Activated B cell treated with CpG ODN at 0.5 μM for 24 hours (primary cell): ENCODE measurements at regions not wholly inside any gene's neighbourhood (a gene's known extent, or its start where the extent isn't known, plus 50 kb on each side); places are given as distances from the start of the nearest gene placed in this dataset.

Experiments used
- ATAC-seq: fragments of 200-7000 bp; cut with Tn5 transposase; one replicate; pipeline ENCODE4 v1.10.0; 2021; ENCODE audit warnings: low read depth, mild to moderate bottlenecking, moderate library complexity
- CTCF ChIA-PET: fragments of 350-600 bp; sonication (Branson Sonifier 250); formaldehyde crosslinking; loops from one replicate; lab custom pipeline; 2021; ENCODE audit warnings: antibody characterized with exemption; lab: Charles Lee
- POLR2A ChIA-PET: fragments of 350-600 bp; sonication (Branson Sonifier 250); formaldehyde crosslinking; loops from one replicate; lab custom pipeline; 2021; ENCODE audit warnings: antibody characterized with exemption; lab: Charles Lee
- DNase-seq: peaks from one replicate; pipeline ENCODE4 v3.0.0; 2022
- H3K27ac Mint-ChIP-seq: one replicate; pipeline ENCODE4 v1.8.0; 2020; ENCODE audit warnings: mixed read lengths
- H3K27me3 Mint-ChIP-seq: one replicate; pipeline ENCODE4 v1.8.0; 2021; ENCODE audit warnings: mixed read lengths
- H3K36me3 Mint-ChIP-seq: one replicate; pipeline ENCODE4 v1.8.0; 2021; ENCODE audit warnings: low read depth, mixed read lengths
- H3K4me1 Mint-ChIP-seq: one replicate; pipeline ENCODE4 v1.8.0; 2021; ENCODE audit warnings: mixed read lengths
- H3K4me3 Mint-ChIP-seq: one replicate; pipeline ENCODE4 v1.8.0; 2020; ENCODE audit warnings: mild to moderate bottlenecking, mixed read lengths
- H3K9me3 Mint-ChIP-seq: one replicate; pipeline ENCODE4 v1.8.0; 2020; ENCODE audit warnings: mixed read lengths
- intact Hi-C: fragments of 100-400 bp; cut with micrococcal nuclease; formaldehyde crosslinking; loops from one replicate; pipeline ENCODE4 v1.15.1; 2024
- TF ChIP-seq, protein P1 (sequence below): fragments of 200-600 bp; IDR thresholded peaks from one replicate; pipeline ENCODE4 v1.8.0; 2022; ENCODE audit warnings: antibody characterized with exemption, mild to moderate bottlenecking

DNA sequence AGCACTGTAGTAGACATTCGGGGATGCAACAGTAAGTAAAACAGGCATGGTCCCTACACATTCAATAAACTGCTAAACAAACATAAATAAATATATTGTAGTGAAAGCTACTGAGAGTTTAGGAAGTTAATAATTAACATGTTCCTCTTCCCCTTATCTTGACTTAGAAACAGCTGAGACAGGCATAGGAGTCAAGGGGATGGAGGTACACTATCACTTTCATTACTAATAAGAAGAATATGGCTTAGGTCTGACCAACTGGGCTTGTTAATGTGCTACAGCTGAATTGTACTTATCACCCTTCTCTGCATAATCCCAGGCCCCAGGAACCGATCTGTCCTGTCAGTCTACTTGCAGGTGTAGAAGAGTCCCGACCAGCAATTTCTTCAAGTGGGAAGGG is 116.3 kb upstream of the DAZL start:
- ChIA-PET POLR2A (no interaction called here), CTCF (interaction anchor here (0.9 kb wide), 1 partner anchor 99 kb away, joined by 3 read pairs; no protein-coding TSS in a partner anchor)
- TF ChIP-seq, protein P1, sequence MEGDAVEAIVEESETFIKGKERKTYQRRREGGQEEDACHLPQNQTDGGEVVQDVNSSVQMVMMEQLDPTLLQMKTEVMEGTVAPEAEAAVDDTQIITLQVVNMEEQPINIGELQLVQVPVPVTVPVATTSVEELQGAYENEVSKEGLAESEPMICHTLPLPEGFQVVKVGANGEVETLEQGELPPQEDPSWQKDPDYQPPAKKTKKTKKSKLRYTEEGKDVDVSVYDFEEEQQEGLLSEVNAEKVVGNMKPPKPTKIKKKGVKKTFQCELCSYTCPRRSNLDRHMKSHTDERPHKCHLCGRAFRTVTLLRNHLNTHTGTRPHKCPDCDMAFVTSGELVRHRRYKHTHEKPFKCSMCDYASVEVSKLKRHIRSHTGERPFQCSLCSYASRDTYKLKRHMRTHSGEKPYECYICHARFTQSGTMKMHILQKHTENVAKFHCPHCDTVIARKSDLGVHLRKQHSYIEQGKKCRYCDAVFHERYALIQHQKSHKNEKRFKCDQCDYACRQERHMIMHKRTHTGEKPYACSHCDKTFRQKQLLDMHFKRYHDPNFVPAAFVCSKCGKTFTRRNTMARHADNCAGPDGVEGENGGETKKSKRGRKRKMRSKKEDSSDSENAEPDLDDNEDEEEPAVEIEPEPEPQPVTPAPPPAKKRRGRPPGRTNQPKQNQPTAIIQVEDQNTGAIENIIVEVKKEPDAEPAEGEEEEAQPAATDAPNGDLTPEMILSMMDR = no peak
- Mint-ChIP-seq H3K27me3 (peaks cover 3% of the 10 kb centered on the region), H3K4me1 (no peaks in the 10 kb centered on the region), H3K36me3 (no peaks in the 10 kb centered on the region), H3K9me3 (peaks cover 9% of the 10 kb centered on the region), H3K27ac (no peak overlapping the region), H3K4me3 (no peak overlapping the region)
- ATAC-seq (no peak), DNase-seq (no peak)
- intact Hi-C loops = no loop called here

DNA sequence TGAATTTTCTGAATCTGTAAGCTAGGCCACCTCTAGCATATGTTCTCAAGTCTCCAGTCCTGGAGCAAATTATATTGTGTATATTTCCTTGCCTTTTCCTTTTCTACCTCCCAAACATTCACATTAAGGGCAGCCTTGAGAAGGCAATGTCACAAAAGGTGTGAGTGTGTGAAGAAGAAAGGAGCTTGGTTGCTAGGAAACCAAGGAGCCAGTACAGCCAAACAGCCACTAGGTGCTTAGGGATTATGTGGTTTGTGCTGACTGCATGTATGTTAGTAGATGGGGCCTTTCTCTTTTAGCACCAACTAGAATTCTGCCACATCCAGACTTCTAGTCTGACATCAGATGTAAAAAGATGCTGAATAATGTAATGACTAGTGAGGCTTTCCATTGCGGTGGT is 118.8 kb upstream of the DAZL start:
- intact Hi-C loops = no loop called here
- Mint-ChIP-seq H3K4me1 (no peaks in the 10 kb centered on the region), H3K9me3 (peaks cover 11% of the 10 kb centered on the region), H3K27ac (no peak overlapping the region), H3K27me3 (peaks cover 3% of the 10 kb centered on the region), H3K36me3 (no peaks in the 10 kb centered on the region), H3K4me3 (no peak overlapping the region)
- TF ChIP-seq, protein P1 = no peak
- ChIA-PET POLR2A (no interaction called here), CTCF (interaction anchor here (1.0 kb wide), 1 partner anchor 122 kb away, joined by 3 read pairs; no protein-coding TSS in a partner anchor)
- no peak for ATAC-seq
- no peak for DNase-seq

DNA sequence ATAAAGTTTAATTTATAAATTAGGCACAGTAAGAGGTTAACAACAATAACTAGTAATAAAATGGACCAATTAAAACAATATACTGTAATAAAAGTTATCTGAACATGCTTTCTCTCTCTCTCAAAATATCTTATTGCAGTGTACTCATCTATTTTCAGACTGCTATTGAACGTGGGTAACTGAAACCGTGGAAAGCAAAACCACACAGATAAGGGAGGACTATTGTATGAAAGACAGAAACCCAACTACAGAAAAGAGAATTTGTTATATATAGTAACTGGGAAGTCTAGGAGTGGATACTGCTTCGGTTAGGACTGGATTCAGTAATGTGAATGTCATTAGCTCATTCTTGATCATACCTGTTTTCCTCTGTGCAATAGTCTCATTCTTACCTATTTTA is 119.3 kb upstream of the DAZL start:
- DNase-seq (no peak), ATAC-seq (no peak)
- ChIA-PET POLR2A (no interaction called here), CTCF (interaction anchor here (1.0 kb wide), 1 partner anchor 123 kb away, joined by 3 read pairs; no protein-coding TSS in a partner anchor)
- Mint-ChIP-seq H3K27ac (no peak overlapping the region), H3K4me1 (no peaks in the 10 kb centered on the region), H3K27me3 (peaks cover 3% of the 10 kb centered on the region), H3K4me3 (no peak overlapping the region), H3K36me3 (no peaks in the 10 kb centered on the region), H3K9me3 (peaks cover 11% of the 10 kb centered on the region)
- TF ChIP-seq, protein P1 = no peak
- intact Hi-C loops = no loop called here

DNA sequence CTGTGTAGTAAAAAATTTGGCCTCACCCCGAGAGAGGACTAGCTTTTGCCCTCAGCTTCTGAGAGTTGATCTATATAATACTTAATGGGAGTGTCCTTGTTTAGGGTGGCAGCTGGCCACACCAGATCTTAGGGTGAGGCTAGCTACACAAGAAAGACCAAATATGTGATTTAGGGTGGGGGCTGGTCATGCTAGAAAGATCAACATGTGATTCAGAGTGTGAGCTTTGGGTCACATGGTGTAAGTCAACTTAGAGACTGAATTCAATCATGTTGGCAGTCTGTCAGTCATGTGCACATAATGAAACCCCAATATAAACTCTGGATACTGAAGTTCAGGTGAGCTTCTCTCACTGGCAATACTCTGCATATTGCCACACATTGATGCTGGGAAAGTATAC is 120.7 kb upstream of the DAZL start:
- no peak overlapping the region for H3K4me3 Mint-ChIP-seq
- ChIA-PET POLR2A (interaction anchor here (0.6 kb wide), 2 partner anchors 199 to 454 kb away, joined by 3 read pairs; no protein-coding TSS in a partner anchor), CTCF (no interaction called here)
- H3K9me3 Mint-ChIP-seq = peaks cover 11% of the 10 kb centered on the region
- intact Hi-C loops = no loop called here
- TF ChIP-seq, protein P1 = no peak
- H3K27ac Mint-ChIP-seq = no peak overlapping the region
- no peaks in the 10 kb centered on the region for H3K36me3 Mint-ChIP-seq
- no peaks in the 10 kb centered on the region for H3K27me3 Mint-ChIP-seq
- no peaks in the 10 kb centered on the region for H3K4me1 Mint-ChIP-seq
- no peak for DNase-seq
- no peak for ATAC-seq

DNA sequence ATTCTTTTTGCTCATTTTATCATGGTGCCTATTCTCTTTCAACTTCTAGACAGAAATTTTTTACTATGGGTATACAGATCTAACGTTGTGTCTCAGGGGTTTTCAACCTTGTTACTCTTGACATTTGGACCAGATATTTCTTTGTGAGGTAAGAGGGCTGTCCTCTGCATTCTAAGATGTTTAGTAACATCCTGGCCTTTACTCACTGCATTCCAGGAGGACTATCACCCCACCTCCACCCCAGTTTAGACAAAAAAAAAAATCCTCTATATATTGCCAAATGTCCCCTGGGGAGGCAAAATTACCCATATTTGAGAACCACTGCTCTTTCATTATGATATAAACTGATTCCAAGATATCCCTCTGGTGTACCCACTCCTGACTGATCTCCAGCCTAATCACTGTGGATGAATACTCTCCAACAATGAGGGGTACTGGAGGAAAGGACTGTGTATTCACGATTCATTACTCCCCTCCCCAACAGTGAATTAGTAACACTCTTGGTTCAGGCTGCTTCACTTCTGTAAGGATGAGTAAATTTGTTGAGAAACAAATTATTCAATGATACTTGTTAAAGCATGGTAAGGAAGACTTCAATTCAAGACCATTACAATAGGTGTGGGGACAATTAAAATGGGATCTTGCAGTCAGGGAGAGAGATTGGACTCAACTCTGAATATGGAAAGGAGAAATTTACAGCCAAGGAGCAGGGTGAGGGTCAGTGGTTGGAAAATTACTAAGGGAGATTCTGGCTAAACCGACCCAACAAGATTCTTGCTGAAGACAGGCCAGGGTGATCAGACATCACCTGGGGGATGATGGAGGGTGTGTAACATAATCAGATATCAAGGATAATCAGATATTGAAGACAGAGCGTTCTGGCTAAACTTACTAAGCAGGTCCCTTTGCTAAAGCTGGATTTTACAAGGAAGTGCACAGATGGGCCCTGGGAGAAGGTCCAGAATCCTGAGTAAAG is 123.8 kb upstream of the DAZL start:
- POLR2A ChIA-PET = no interaction called here
- Mint-ChIP-seq H3K4me3 (no peak overlapping the region), H3K27ac (no peak overlapping the region), H3K27me3 (no peaks in the 10 kb centered on the region), H3K36me3 (peaks cover 8% of the 10 kb centered on the region), H3K4me1 (no peaks in the 10 kb centered on the region), H3K9me3 (peaks cover 31% of the 10 kb centered on the region)
- no peak for ATAC-seq
- intact Hi-C loops = no loop called here
- CTCF ChIA-PET = no interaction called here
- TF ChIP-seq, protein P1 = no peak
- DNase-seq = no peak
